Calu3 (cell line): ENCODE measurements at regions not wholly inside any gene's neighbourhood (a gene's known extent, or its start where the extent isn't known, plus 50 kb on each side); places are given as distances from the start of the nearest gene placed in this dataset.

ENCODE experiments used
- BruUV-seq: library from RNA; stranded (reverse); fragments of 400-500 nt; replicated peaks from 2 replicates; lab custom pipeline; 2021; lab: Mats Ljungman, UMichigan
- CTCF ChIA-PET: fragments of 300-600 bp; sonication (Branson Sonifier 250); formaldehyde crosslinking; loops from one replicate; lab custom pipeline; 2022; ENCODE audit warnings: antibody characterized with exemption; lab: Charles Lee
- DNase-seq: peaks from one replicate; pipeline ENCODE4 v3.0.0; 2022
- H3K27ac Mint-ChIP-seq: one replicate; pipeline ENCODE4 v1.8.0; 2022; ENCODE audit warnings: mixed read lengths; ENCODE audit not compliant: unreplicated experiment
- H3K27me3 Mint-ChIP-seq: one replicate; pipeline ENCODE4 v1.8.0; 2022; ENCODE audit warnings: mixed read lengths; ENCODE audit not compliant: unreplicated experiment
- H3K36me3 Mint-ChIP-seq: one replicate; pipeline ENCODE4 v1.8.0; 2022; ENCODE audit warnings: mild to moderate bottlenecking, moderate library complexity, mixed read lengths; ENCODE audit not compliant: insufficient read depth, unreplicated experiment
- H3K4me1 Mint-ChIP-seq: one replicate; pipeline ENCODE4 v1.8.0; 2022; ENCODE audit warnings: mild to moderate bottlenecking, low read depth, mixed read lengths; ENCODE audit not compliant: unreplicated experiment
- H3K4me3 Mint-ChIP-seq: one replicate; pipeline ENCODE4 v1.8.0; 2022; ENCODE audit warnings: mild to moderate bottlenecking, low read depth, moderate library complexity, mixed read lengths; ENCODE audit not compliant: unreplicated experiment
- H3K9me3 Mint-ChIP-seq: one replicate; pipeline ENCODE4 v1.8.0; 2022; ENCODE audit warnings: low read depth, mixed read lengths; ENCODE audit not compliant: unreplicated experiment
- intact Hi-C: fragments of 100-400 bp; cut with micrococcal nuclease; formaldehyde crosslinking; loops from one replicate; pipeline ENCODE4 v1.10.0; 2022; ENCODE audit not compliant: unreplicated experiment
- TF ChIP-seq, protein P1 (sequence below): fragments of 200-600 bp; IDR thresholded peaks from one replicate; pipeline ENCODE4 v1.8.0; 2022; ENCODE audit warnings: antibody characterized with exemption; ENCODE audit not compliant: unreplicated experiment

DNA sequence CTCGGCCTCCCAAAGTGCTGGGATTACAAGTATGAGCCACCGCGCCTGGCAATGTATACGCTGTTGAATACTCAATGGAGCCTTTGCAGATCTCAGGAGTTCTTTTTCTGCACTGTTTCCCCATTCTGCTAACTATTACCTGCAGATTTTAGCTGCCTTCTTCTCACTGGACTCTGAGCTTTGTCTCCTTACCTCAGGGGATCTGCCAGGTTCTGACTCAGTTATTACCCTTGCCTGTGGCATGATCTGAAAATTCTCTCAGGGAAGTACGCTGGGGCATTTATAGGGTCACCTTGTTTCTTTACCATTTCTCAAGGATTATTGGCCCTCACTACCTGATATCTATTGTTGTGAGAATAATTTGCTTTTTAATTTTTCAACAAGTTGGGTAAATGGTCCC, 56.6 kb upstream of the MAGED1 start:
- H3K4me1 Mint-ChIP-seq, result peaks cover 39% of the 10 kb centered on the region
- no peak for DNase-seq
- intact Hi-C loops, result no loop called here

GRCh38 chrX:51837451-51837850, 56.0 kb upstream of the MAGED1 start:
- H3K4me1 Mint-ChIP-seq, result peaks cover 39% of the 10 kb centered on the region
- no peak for DNase-seq
- no peaks in the 10 kb centered on the region for H3K27me3 Mint-ChIP-seq
- H3K27ac Mint-ChIP-seq, result peak overlapping the region; percentile 52
- peak overlapping the region; percentile 60 for H3K4me3 Mint-ChIP-seq
- intact Hi-C loops, result no loop called here
- TF ChIP-seq, protein P1, sequence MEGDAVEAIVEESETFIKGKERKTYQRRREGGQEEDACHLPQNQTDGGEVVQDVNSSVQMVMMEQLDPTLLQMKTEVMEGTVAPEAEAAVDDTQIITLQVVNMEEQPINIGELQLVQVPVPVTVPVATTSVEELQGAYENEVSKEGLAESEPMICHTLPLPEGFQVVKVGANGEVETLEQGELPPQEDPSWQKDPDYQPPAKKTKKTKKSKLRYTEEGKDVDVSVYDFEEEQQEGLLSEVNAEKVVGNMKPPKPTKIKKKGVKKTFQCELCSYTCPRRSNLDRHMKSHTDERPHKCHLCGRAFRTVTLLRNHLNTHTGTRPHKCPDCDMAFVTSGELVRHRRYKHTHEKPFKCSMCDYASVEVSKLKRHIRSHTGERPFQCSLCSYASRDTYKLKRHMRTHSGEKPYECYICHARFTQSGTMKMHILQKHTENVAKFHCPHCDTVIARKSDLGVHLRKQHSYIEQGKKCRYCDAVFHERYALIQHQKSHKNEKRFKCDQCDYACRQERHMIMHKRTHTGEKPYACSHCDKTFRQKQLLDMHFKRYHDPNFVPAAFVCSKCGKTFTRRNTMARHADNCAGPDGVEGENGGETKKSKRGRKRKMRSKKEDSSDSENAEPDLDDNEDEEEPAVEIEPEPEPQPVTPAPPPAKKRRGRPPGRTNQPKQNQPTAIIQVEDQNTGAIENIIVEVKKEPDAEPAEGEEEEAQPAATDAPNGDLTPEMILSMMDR, result no peak
- CTCF ChIA-PET, result no interaction called here
- H3K9me3 Mint-ChIP-seq, result no peaks in the 10 kb centered on the region
- no TSS peak for BruUV-seq
- peaks cover 5% of the 10 kb centered on the region for H3K36me3 Mint-ChIP-seq

More for the DNA sequence above, 56.6 kb upstream of the MAGED1 start:
- H3K9me3 Mint-ChIP-seq, result no peaks in the 10 kb centered on the region
- H3K36me3 Mint-ChIP-seq, result peaks cover 5% of the 10 kb centered on the region
- no peaks in the 10 kb centered on the region for H3K27me3 Mint-ChIP-seq
- no TSS peak for BruUV-seq
- CTCF ChIA-PET, result no interaction called here
- peak overlapping the region; percentile 52 for H3K27ac Mint-ChIP-seq
- TF ChIP-seq, protein P1, result no peak
- no peak overlapping the region for H3K4me3 Mint-ChIP-seq

GRCh38 chrX:51837921-51838320, 55.5 kb upstream of the MAGED1 start:
- Mint-ChIP-seq H3K27me3 (no peaks in the 10 kb centered on the region), H3K27ac (peak overlapping the region; percentile 52), H3K36me3 (peaks cover 5% of the 10 kb centered on the region), H3K4me1 (peaks cover 39% of the 10 kb centered on the region), H3K4me3 (peak overlapping the region; percentile 60), H3K9me3 (no peaks in the 10 kb centered on the region)
- CTCF ChIA-PET, result no interaction called here
- intact Hi-C loops, result no loop called here
- peak; percentile 51 for DNase-seq
- TF ChIP-seq, protein P1, result no peak
- BruUV-seq, result no TSS peak
